ENCODE measurements at regions not wholly inside any gene's neighbourhood (a gene's known extent, or its start where the extent isn't known, plus 50 kb on each side); places are given as distances from the start of the nearest gene placed in this dataset.
A peak's percentile ranks its signal among the peaks of the same experiment; 100 is the strongest.
"Not testable (repeated sequence)": the region's sequence is repeated elsewhere in the genome, so short reads cannot be mapped to it uniquely, and the experiment has no call there.

- DNase-seq, result no peak
These were observed 206.2 kb upstream of the MYLIP start for GRCh38 chr6:15922510-15923250.

- no peak for DNase-seq
These were observed 207.6 kb upstream of the MYLIP start for GRCh38 chr6:15921243-15921642.

GRCh38 chr6:15916581-15916980, 212.3 kb upstream of the MYLIP start:
- no peak for DNase-seq

- no peak for DNase-seq
These were observed 213.2 kb upstream of the MYLIP start for GRCh38 chr6:15915508-15916178.

- DNase-seq, result no peak
These were observed 214.3 kb upstream of the MYLIP start for GRCh38 chr6:15914553-15914952.

- DNase-seq, result no peak
These were observed 215.3 kb upstream of the MYLIP start for GRCh38 chr6:15913573-15913972.

- DNase-seq, result no peak
These were observed 216.1 kb upstream of the MYLIP start for GRCh38 chr6:15912505-15913400.

- peak; percentile 45 for DNase-seq
These were observed 217.0 kb upstream of the MYLIP start for GRCh38 chr6:15911753-15912504.

GRCh38 chr6:15909290-15910070, 219.4 kb upstream of the MYLIP start:
- no peak for DNase-seq

- no peak for DNase-seq
These were observed 220.0 kb upstream of the MYLIP start for GRCh38 chr6:15908871-15909270.

GRCh38 chr6:15907914-15908518, 220.9 kb upstream of the MYLIP start:
- no peak for DNase-seq

GRCh38 chr6:15907220-15907913, 221.5 kb upstream of the MYLIP start:
- DNase-seq, result not testable (repeated sequence)

GRCh38 chr6:15906420-15907016, 222.4 kb upstream of the MYLIP start:
- no peak for DNase-seq

- DNase-seq, result no peak
These were observed 223.1 kb upstream of the MYLIP start for GRCh38 chr6:15905488-15906419.

- DNase-seq, result no peak
These were observed 224.1 kb upstream of the MYLIP start for GRCh38 chr6:15904651-15905376.

GRCh38 chr6:15901141-15902115, 227.5 kb upstream of the MYLIP start:
- no peak for DNase-seq

GRCh38 chr6:15898693-15899092, 230.2 kb upstream of the MYLIP start:
- no peak for DNase-seq

Data from NK-92 treated with Interleukin-12 subunit alpha and Interleukin-12 subunit beta, amount 100 ng/mL, for 24 hours (cell line).